H1 (cell line): ENCODE measurements at regions not wholly inside any gene's neighbourhood (a gene's known extent, or its start where the extent isn't known, plus 50 kb on each side); places are given as distances from the start of the nearest gene placed in this dataset.

Experiments used
- RAD21 ChIP-seq, 2 experiments: IDR thresholded peaks in 1 of 2; conservative IDR thresholded peaks in 1 of 2; 2 replicates each; pipeline ENCODE4 v1.6.1; 2011; ENCODE audit warnings: low read depth in 2 of 2, low read length in 2 of 2, improper control_type of control experiment in 1 of 2, inconsistent platforms in 1 of 2, mild to moderate bottlenecking in 1 of 2, moderate library complexity in 1 of 2

GRCh38 chr13:83327091-83327490, 555.2 kb downstream of the SLITRK1 start (continued):
- TF ChIP-seq RAD21 (IDR thresholded peaks at IDR 0.05 in 1 of 2, conservative IDR thresholded peaks at IDR 0.05 in 1 of 2; ENCODE audit: low read depth in 2 of 2, low read length in 2 of 2) = no peak
